ENCODE measurements at regions not wholly inside any gene's neighbourhood (a gene's known extent, or its start where the extent isn't known, plus 50 kb on each side); places are given as distances from the start of the nearest gene placed in this dataset.

DNA sequence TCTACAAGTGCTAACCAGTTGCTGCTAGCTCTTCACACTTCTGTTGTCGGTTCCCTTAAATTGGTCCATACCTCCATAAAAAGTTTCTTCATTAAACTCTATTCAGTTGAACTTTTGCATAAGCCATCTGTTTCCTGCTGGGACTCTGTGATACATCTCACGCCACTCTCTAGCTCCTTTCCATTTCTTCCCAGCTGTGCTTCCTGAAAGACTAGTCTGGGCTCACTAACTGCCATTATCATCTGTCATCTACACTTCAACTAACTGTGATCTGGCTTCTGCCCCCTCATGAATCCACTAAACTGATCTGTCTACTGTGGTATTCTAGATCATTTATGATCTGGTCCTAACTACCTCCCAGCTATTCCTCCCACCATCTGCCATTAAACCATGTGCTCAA is 78.3 kb downstream of the ELAPOR2 start:
- TF ChIP-seq POLR2A (IDR thresholded peaks at IDR 0.05; ENCODE audit: low read depth, low read length) (no peak), POLR2AphosphoS5 (IDR thresholded peaks at IDR 0.05; ENCODE audit: low read depth, low read length) (no peak)

All from GM12892 (cell line).